Endothelial cell of umbilical vein (primary cell): ENCODE measurements at regions not wholly inside any gene's neighbourhood (a gene's known extent, or its start where the extent isn't known, plus 50 kb on each side); places are given as distances from the start of the nearest gene placed in this dataset.

Source experiments
- CTCF ChIP-seq, 2 donors: IDR thresholded peaks; 1 replicate in 1 of 2; 2 replicates in 1 of 2; pipeline ENCODE4 v1.5.1; 2011; ENCODE audit warnings: low read length in 2 of 2, mild to moderate bottlenecking in 2 of 2, moderate library complexity in 2 of 2, control low read depth in 1 of 2, inconsistent platforms in 1 of 2, low read depth in 1 of 2; ENCODE audit not compliant: insufficient read depth in 1 of 2; ENCODE audit errors: extremely low read depth in 1 of 2
- EZH2 ChIP-seq: IDR thresholded peaks from 2 replicates; pipeline ENCODE4 v1.6.1; 2012; ENCODE audit warnings: borderline replicate concordance, low read depth, mild to moderate bottlenecking, moderate library complexity, low read length, inconsistent platforms; ENCODE audit not compliant: severe bottlenecking
- FOS ChIP-seq: IDR thresholded peaks from 2 replicates; pipeline ENCODE4 v1.6.1; 2011; ENCODE audit warnings: mild to moderate bottlenecking, low read length, moderate library complexity, borderline replicate concordance; ENCODE audit not compliant: insufficient read depth
- GATA2 ChIP-seq: IDR thresholded peaks from 2 replicates; pipeline ENCODE4 v1.7.0; 2011; ENCODE audit warnings: low read depth, mild to moderate bottlenecking, moderate library complexity, mixed read lengths, low read length; ENCODE audit not compliant: insufficient read length, insufficient read depth
- JUN ChIP-seq: IDR thresholded peaks from 2 replicates; pipeline ENCODE4 v1.6.1; 2011; ENCODE audit warnings: borderline replicate concordance, low read depth; ENCODE audit not compliant: insufficient read length, insufficient read depth
- MAX ChIP-seq: IDR thresholded peaks from 2 replicates; pipeline ENCODE4 v1.6.1; 2011; ENCODE audit not compliant: insufficient read depth, insufficient read length
- MYC ChIP-seq: IDR thresholded peaks from one replicate; pipeline ENCODE4 v1.6.1; 2011; ENCODE audit warnings: mild to moderate bottlenecking, low read depth, low read length
- POLR2A ChIP-seq: IDR thresholded peaks from 2 replicates; pipeline ENCODE4 v1.6.1; 2012; ENCODE audit warnings: low read depth, mild to moderate bottlenecking, control low read depth, low read length
- POLR2AphosphoS5 ChIP-seq: IDR thresholded peaks from 2 replicates; pipeline ENCODE4 v1.6.1; 2012; ENCODE audit warnings: low read depth, mild to moderate bottlenecking, control low read depth, low read length, moderate library complexity; ENCODE audit not compliant: insufficient read depth

GRCh38 chr4:189367832-189368231 is 572.8 kb upstream of the FRG1 start:
- no peak for TF ChIP-seq CTCF (IDR thresholded peaks at IDR 0.05; ENCODE audit: extremely low read depth in 1 of 2, insufficient read depth in 1 of 2, low read depth in 1 of 2, low read length in 2 of 2)
- no peak for TF ChIP-seq FOS
- no peak for TF ChIP-seq POLR2AphosphoS5
- TF ChIP-seq POLR2A = no peak
- no peak for TF ChIP-seq MYC
- TF ChIP-seq MAX = no peak
- no peak for TF ChIP-seq EZH2
- no peak for TF ChIP-seq GATA2
- no peak for TF ChIP-seq JUN
